ENCODE measurements at regions not wholly inside any gene's neighbourhood (a gene's known extent, or its start where the extent isn't known, plus 50 kb on each side); places are given as distances from the start of the nearest gene placed in this dataset.

GRCh38 chr5:98500811-98501210, 272.7 kb upstream of the RGMB start:
- H3K4me3 ChIP-seq (ENCODE audit: low read depth, low read length): no peak overlapping the region
- DNase-seq (ENCODE audit: low read depth): no peak
- TF ChIP-seq, protein P1, sequence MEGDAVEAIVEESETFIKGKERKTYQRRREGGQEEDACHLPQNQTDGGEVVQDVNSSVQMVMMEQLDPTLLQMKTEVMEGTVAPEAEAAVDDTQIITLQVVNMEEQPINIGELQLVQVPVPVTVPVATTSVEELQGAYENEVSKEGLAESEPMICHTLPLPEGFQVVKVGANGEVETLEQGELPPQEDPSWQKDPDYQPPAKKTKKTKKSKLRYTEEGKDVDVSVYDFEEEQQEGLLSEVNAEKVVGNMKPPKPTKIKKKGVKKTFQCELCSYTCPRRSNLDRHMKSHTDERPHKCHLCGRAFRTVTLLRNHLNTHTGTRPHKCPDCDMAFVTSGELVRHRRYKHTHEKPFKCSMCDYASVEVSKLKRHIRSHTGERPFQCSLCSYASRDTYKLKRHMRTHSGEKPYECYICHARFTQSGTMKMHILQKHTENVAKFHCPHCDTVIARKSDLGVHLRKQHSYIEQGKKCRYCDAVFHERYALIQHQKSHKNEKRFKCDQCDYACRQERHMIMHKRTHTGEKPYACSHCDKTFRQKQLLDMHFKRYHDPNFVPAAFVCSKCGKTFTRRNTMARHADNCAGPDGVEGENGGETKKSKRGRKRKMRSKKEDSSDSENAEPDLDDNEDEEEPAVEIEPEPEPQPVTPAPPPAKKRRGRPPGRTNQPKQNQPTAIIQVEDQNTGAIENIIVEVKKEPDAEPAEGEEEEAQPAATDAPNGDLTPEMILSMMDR (IDR thresholded peaks at IDR 0.05; ENCODE audit: control insufficient read depth, extremely low read depth, insufficient read depth): no peak

DNA sequence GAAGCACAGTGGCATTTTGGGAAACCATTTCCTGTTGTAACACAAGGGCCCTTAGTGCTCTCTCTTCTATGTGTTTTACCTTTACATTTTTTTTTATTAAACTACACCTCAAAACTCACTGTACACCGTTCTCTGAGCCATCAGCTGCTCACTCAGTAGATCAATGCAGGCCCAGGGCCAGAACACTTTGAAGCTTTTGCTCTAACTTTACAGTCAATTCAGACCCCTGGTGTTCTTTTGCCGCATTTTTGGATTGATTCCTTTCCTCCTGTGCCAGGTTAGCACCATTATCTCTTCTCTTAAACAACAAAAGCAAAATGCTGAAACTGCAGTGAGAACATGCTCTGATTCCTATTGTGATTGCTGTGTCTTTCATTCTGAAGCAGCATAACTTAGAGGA, 269.8 kb upstream of the RGMB start:
- TF ChIP-seq, protein P1 (IDR thresholded peaks at IDR 0.05; ENCODE audit: control insufficient read depth, extremely low read depth, insufficient read depth): no peak
- no peak for DNase-seq (ENCODE audit: low read depth)
- no peak overlapping the region for H3K4me3 ChIP-seq (ENCODE audit: low read depth, low read length)

DNA sequence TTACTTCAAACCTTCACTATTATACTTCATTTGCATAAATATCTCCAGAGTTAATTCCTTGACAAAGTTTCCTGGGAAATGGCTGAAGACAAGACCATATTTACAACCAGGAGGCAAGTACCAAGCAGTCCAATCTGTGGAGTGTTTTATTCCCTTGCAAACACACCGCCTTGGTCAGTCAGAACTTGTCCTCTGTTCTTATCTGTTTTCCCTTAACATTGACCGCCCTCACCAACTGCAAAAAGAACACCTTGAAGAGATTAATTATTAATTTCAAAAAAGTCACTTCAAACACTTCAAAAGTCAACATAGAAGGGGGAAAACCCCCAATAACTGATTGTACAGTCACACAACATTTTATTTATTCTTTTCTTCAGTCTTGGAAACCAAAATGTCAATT, 269.0 kb upstream of the RGMB start:
- TF ChIP-seq, protein P1 (IDR thresholded peaks at IDR 0.05; ENCODE audit: control insufficient read depth, extremely low read depth, insufficient read depth): no peak
- H3K4me3 ChIP-seq (ENCODE audit: low read depth, low read length): no peak overlapping the region
- no peak for DNase-seq (ENCODE audit: low read depth)

- no peak overlapping the region for H3K4me3 ChIP-seq (ENCODE audit: low read depth, low read length)
- TF ChIP-seq, protein P1 (IDR thresholded peaks at IDR 0.05; ENCODE audit: control insufficient read depth, extremely low read depth, insufficient read depth): no peak
- DNase-seq (ENCODE audit: low read depth): no peak
Measured at GRCh38 chr5:98510143-98510985, 263.1 kb upstream of the RGMB start.

DNA sequence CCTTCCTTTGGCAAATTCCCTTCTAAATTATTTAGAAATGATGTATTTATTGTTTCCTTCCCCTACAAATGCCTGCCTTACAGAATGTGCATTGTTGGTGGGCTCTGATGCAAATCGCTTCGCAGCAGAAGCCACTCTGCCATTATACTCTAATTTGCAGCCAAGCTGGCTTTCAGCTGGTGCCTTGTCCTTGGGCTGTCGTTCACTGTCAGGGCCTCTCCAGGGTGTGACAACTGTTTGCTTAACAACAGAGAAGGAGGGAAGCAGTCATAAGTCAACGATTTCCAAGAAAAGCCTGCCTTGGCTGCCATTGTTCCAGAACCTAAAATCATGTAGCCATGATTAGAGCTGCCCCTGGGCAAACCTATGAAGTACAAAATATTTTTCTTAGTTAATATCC, 260.1 kb upstream of the RGMB start:
- H3K4me3 ChIP-seq (ENCODE audit: low read depth, low read length): no peak overlapping the region
- no peak for DNase-seq (ENCODE audit: low read depth)

DNA sequence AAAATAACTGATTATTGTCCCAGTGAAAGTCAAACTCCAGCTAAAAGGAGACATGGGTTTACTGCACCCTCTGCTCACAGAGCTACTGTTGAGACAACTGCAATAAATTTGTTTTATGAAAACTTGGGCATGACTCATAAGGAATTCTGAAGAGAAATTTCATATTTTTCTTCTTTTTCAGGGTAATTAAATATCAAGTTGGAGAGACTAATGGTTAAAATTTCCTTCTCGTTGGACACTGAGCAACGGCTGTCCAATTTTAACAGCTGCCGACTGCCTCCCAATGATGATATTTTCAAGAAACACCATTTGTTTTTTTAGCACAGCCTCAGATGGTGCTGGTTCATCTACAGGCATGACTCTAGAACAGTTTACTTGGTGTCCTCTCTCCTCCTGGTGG, 259.2 kb upstream of the RGMB start:
- H3K4me3 ChIP-seq (ENCODE audit: low read depth, low read length): no peak overlapping the region
- DNase-seq (ENCODE audit: low read depth): no peak
- TF ChIP-seq, protein P1 (IDR thresholded peaks at IDR 0.05; ENCODE audit: control insufficient read depth, extremely low read depth, insufficient read depth): no peak

More for the DNA sequence above, 260.1 kb upstream of the RGMB start:
- TF ChIP-seq, protein P1 (IDR thresholded peaks at IDR 0.05; ENCODE audit: control insufficient read depth, extremely low read depth, insufficient read depth): no peak

DNA sequence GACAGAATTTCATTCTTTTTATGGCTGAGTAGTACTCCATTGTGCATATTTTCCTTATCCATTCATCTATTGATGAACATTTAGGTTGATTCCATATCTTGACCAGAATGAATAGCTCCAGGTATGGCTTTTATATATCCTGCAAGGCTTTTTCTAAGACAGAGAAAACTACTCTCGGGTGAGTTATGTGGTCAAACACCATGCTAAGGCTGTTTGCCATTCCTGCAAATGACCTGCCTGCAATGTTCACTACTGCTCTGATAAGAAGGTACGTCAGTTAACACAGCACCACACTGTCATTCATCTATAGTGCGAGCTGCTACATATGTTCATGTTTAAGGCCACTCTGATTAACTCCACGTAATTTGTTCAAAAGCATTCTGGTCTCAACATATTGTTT, 256.8 kb upstream of the RGMB start:
- no peak for DNase-seq (ENCODE audit: low read depth)
- H3K4me3 ChIP-seq (ENCODE audit: low read depth, low read length): no peak overlapping the region
- TF ChIP-seq, protein P1 (IDR thresholded peaks at IDR 0.05; ENCODE audit: control insufficient read depth, extremely low read depth, insufficient read depth): no peak

All from LNCaP clone FGC (cell line).